Activated naive CD4-positive, alpha-beta T cell treated with anti-CD3 and anti-CD28 coated beads, Interleukin-2, amount 10 ng/mL, durations not matched to agents 7 days and 5 days (primary cell): ENCODE measurements at regions not wholly inside any gene's neighbourhood (a gene's known extent, or its start where the extent isn't known, plus 50 kb on each side); places are given as distances from the start of the nearest gene placed in this dataset.

Source experiments
- CTCF ChIA-PET: fragments of 350-600 bp; sonication (Branson Sonifier 250); formaldehyde crosslinking; loops from one replicate; lab custom pipeline; 2021; ENCODE audit warnings: antibody characterized with exemption; lab: Charles Lee
- DNase-seq: peaks from one replicate; pipeline ENCODE4 v3.0.0-alpha.2; 2020
- H3K27ac Mint-ChIP-seq: one replicate; pipeline ENCODE4 v1.8.0; 2021; ENCODE audit warnings: mild to moderate bottlenecking, moderate library complexity, mixed read lengths
- H3K27me3 Mint-ChIP-seq: one replicate; pipeline ENCODE4 v1.8.0; 2021; ENCODE audit warnings: mild to moderate bottlenecking, mixed read lengths
- H3K36me3 Mint-ChIP-seq: one replicate; pipeline ENCODE4 v1.8.0; 2021; ENCODE audit warnings: mixed read lengths
- H3K4me1 Mint-ChIP-seq: one replicate; pipeline ENCODE4 v1.8.0; 2021; ENCODE audit warnings: mixed read lengths
- H3K4me3 Mint-ChIP-seq: one replicate; pipeline ENCODE4 v1.8.0; 2021; ENCODE audit warnings: mild to moderate bottlenecking, moderate library complexity, mixed read lengths
- H3K9me3 Mint-ChIP-seq: one replicate; pipeline ENCODE4 v1.8.0; 2021; ENCODE audit warnings: mixed read lengths

DNA sequence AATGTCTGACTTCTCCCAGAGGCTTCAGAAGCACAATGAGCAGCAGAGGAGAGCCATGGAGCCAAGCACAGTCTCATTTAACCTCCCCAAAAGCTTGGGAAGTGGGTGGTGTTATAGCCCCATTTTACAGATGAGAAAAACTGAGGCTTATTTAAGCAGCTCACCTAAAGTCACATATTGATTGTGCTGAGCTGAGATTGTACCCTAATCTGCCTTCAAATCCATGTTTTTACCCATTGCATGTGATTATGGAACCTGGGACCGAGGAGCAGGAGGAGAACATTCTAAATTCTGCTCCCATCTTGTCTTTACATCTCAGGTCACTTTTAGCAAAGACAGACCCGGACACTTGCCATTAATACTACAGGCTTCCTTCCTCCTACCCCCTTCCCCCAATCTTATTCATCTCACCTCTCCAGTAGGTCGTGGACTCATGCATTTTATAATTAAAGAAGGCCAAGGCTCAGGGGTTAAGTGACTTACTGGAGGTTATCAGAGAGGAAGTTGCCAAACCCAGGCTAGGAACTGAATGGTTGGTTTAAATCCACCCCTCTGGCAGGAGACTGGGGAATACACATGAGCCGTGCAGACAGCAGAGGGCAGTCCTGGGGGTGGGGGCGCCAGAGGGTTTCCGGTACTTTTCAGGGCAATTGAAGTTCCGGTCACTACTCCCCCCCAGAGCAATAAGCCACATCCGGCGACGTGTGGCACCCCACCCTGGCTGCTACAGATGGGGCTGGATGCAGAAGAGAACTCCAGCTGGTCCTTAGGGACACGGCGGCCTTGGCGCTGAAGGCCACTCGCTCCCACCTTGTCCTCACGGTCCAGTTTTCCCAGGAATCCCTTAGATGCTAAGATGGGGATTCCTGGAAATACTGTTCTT, 51.0 kb upstream of the IL17B start:
- Mint-ChIP-seq H3K4me1 (peaks cover 13% of the 10 kb centered on the region), H3K36me3 (no peaks in the 10 kb centered on the region), H3K27me3 (peaks cover 24% of the 10 kb centered on the region)

More for the DNA sequence above, 51.0 kb upstream of the IL17B start:
- CTCF ChIA-PET = interaction anchor here (1.0 to 7.2 kb wide), 6 partner anchors 9 to 112 kb away, joined by 3 to 95 read pairs (median 6); partner anchors contain the start of gene IL17B
- H3K9me3 Mint-ChIP-seq = no peaks in the 10 kb centered on the region
- peak; percentile 26 for DNase-seq
- H3K27ac Mint-ChIP-seq = no peak overlapping the region
- H3K4me3 Mint-ChIP-seq = no peak overlapping the region
